Hematopoietic multipotent progenitor cell treated with erythropoietin and hydrocortisone succinate and interleukin-3 and kit ligand, for 15 days (in vitro differentiated cells): ENCODE measurements at regions not wholly inside any gene's neighbourhood (a gene's known extent, or its start where the extent isn't known, plus 50 kb on each side); places are given as distances from the start of the nearest gene placed in this dataset.

ENCODE experiments used
- DNase-seq: peaks from one replicate; pipeline ENCODE4 v3.0.0-alpha.2; 2015; ENCODE audit warnings: low spot score

DNA sequence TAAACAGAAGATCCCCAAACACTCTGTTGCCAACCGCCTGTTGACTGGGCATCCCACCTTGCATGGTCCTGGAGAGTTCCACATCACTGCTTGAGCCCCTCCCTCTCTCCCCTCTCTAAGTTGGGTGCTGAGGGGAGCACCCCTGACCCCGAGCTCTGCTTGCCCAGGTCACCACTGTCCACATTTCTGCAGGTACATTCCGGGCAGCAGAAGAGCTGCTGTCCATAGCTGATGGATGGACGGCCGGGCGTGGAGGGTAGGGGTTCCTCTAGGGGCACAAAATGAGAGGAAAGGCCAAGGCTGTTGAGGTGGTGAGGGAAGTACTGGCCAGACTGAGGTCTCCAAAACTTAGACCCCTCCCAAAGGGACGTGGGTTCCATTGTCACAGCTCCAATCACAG lies 227.4 kb upstream of the PPP2R2D start:
- DNase-seq = no peak

DNA sequence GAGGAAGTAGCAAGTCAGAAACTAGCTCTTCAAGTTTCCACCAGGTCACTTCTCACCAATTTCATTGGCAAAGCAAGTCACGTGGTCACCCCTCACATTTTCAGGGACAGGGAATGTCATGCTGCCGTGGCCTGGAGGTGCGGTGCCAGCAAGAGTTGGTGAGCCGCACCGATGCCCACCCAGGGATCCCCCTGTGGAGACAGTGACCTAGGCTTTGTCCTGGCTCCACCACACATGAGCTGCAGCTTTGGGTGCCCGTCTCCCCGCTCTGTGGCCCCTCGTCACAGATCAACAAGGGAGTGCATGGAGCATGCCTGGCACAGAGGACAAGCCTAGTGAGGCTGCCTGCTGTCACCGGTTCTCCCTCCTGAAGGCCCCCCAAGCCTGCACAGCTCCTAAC lies 226.7 kb upstream of the PPP2R2D start:
- DNase-seq = no peak

DNA sequence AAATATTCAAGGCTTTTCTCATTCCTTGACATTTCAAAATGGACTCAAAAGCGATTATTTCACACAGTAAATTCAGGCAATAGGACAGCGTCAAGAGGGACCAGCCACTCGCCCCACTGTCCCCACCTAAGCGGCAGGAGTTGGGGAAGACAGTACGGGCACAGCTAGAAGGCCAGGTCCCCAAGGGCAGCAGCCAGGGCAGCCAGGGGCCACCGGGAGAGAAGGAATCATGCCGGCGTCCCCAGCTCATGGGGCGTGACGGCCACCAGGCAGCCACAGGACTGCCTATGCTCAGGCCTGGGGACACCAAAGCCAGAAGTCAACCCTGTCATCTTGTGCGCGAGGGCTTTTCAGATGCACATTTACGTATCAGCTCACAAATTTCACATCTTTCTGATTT lies 225.7 kb upstream of the PPP2R2D start:
- DNase-seq = no peak

DNA sequence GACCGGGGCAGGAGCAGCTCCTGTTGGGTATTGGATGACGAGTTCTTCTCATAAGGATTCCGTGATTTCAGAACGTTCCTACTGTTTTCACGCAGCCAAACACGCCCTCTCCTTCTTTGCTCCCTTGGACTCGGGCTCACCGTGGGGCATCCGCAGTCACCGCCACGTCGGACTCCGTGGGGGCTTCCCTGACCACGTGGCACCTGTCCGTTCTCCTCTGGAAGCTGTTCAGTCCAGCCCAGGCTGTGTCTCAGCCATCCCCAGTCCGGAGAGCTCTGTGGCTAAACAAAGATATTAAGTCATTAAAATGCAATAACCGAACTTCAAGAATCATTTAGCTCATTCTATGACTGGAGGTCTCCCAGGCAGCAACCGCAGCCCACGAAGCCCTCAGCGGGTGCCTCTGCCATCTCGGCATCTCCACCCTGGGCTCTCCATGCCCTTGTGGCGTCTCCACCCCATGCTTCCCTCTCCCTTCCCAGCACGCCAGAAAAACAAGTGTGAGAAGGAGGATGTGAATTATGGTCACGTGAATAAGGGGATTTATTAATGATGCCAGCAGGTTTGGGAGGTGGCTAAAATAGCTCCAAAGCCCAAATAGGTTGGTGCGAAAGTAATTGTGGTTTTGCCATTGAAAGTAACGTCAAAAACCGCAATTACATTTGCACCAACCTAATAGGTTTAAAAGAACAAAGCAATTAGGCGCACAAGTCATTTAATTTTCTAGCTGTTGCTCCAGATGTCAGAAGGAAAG lies 224.6 kb upstream of the PPP2R2D start:
- DNase-seq = no peak

DNA sequence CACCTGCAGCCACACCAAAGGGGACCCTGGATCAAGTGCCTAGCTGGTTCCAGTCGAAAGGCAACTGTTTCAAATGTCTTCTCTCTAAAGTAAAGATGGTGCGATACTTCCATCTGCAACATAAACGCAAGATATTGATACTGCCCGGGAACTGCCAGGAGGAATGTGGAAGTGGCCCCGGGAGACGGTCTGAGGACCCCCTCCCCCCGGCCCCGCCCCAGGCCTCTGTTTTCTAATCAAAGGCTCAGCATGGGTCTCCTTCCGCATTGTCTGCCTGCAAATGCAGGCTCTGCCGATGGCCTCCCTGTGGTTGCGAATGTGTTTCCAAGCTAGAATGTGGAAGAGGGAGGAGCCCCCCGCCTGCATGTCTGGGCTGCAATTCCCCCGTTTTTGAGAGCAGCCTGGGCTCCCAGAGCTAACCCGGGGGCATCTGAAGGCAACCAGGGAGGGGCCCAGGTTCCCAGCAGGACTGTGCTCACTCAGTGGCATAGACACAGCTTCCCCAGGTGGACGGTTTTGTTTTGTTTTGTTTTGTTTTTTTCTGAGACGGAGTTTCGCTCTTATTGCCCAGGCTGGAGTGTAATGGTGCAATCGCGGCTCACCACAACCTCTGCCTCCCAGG lies 223.9 kb upstream of the PPP2R2D start:
- no peak for DNase-seq

DNA sequence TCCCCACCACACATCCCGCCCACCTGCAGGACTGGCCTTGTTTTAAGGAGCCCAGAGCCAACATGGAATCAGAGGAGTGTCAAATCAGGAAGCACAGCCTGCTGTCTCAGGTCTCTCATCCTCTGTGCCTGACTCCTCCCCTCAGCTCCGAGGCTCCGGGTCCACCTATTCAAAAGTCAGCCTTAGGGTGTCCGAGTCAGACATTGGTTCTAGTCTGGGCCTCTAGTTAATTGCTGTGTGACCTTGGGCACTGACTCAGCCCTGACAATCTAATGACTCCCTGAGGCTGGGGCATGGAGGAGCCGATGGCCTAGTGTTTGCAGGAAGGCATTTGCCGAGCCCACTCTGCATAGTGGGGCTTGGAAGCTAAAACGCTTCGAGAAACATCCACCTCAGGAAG lies 223.1 kb upstream of the PPP2R2D start:
- DNase-seq = no peak

DNA sequence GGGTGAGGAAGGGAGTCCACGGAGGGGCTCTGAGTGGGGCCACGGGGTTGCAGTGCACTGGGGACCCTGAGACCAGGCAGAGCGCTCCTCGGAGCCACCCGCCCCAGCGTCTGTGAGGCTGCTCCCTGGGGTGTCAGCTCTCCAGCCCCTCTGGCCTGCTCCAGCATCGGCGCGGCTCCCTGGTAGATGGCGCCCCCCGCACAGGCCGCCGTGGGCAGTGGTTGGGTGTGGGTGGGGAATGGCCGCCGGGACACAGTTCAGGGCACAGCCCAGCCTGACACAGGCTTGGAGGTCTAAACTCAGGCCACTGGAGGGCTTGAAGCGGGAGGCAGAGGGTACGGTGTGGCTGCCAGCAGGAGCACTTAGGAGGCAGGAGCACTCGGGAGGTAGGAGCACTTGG lies 222.6 kb upstream of the PPP2R2D start:
- DNase-seq = no peak

DNA sequence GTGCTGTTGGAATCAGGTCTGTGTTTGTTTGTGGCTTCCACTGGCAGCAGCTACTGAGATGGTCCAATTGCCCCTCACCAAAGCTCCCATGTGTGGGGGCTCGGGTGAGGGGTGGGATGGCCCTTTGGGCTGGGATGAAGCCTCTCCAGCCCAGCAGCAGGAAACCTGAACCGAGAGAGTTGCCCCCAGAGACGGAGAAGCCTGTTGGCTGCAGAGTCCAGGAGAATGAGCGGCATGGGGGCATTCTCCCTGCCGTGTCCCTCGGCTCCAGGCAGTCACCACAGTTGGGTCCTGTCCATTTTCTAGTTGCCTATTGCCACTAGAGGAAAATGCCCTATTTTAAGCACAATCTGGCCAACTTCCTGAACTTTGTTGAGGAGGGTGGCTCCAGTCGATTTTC lies 222.2 kb upstream of the PPP2R2D start:
- no peak for DNase-seq

DNA sequence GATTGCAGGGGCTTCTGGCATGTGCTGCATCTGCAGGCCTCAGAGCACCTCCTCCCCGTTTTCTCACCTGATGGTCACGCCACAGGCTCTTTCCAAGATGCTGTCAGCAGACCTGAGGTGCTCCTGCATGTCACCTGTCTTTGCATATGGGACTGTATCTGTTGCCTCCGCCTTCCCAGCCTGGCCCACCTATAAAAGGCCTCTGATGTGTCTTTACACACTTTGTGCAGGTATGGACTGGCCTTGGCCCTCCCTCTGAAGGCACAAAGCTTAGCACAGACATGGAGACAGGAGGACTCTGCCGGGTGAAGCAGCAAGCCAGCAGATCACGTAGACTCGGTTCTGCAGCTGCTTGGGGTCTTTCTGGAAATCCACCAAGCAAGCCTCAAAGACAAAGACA lies 220.9 kb upstream of the PPP2R2D start:
- DNase-seq = no peak

DNA sequence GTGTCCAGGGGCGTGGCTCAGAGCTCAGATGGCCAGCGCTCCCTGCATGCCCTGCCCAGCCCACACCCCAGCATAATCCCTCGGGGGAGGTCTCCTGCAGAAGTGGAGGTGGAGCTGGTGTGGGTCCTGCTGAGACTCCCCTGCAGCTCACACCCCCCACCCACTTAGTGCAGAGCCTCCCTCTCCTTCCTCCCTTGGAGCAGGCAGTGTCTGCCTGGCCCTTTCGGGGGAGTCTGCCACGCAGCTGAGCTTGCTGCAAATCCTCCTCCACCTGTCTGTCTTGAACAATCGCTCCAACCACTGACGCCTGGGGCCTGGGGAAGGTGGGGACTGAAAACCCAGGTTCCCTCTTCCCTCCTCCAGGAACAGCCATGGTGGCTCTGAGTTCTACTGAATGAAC lies 219.7 kb upstream of the PPP2R2D start:
- DNase-seq = no peak

DNA sequence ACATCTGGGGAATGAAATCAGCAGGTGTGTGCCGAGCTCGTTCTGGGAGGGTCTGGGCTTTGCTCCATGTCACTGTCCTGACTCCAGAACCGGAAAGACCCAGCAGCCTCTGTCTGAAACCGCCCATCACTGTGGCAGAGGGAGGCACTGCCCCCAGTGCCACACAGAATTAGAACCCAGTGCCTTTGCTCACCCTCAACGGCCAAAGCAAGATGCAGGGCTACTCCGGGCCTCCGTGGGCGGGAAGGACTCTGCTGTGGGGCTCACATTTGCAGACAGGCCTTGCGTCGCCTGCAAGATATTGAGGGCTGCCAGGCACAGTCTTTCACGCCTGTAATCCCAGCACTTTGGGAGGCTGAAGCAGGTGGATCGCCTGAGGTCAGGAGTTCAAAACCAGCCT lies 219.2 kb upstream of the PPP2R2D start:
- no peak for DNase-seq

DNA sequence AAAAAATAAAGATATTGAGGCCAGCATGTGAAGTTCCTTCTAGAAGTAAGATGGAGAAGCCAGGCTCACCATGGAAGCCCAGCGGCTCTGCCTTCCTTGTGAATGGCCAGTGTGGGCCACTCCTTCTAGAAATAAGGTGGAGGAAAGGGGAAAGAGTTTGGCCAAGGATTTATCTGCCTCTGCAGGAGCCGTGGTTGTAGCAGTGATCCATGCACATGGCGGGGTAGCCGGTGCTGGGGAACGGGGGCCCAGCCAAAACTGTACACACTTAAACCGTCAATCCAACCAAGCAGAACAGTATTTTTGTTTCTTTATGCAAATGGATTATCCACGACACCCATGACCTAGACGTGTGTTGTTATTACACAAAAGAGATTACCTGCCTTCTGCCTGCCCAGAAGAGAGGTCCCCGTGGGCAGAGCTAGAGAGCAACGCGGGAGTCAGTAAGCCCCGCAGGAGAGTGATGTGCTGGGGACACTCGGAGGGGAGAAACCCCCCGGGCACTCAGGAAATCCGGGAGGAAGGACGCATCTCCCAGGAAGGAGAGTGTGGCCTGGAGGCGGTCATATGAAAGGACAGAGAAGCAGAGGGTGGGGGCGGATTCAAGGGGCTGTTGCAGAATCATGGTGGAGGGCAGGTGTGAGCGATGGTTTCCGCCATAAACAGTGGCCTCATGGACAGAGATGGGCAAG lies 218.4 kb upstream of the PPP2R2D start:
- no peak for DNase-seq

DNA sequence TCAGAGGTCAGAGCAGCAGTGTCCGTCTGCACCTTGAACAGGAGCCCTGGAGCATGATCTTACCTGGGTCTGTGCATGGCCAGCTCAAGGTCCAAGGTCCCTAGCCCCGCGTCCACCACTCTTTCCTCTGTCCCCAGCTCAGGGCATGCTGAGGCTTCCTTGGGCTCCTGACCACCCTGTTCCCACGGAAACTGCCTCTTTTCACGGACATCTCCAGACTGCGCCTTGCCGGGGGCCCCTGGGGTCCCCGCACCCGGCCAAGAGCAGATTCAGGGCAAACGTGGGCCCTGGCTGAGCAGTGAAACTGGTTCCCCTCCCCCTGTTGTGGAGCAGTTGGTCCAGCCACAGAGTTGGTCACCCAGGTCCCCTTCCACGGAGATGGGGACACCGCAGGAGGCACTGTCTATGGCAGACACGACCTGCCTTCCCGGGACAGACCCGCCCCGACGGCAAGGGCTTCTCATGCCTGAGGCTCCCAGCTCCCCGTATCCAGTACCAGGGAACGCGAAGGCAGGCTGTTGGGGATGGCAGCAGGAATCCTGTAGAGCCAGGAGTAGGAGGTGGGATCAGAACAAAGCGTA lies 217.4 kb upstream of the PPP2R2D start:
- DNase-seq = no peak

DNA sequence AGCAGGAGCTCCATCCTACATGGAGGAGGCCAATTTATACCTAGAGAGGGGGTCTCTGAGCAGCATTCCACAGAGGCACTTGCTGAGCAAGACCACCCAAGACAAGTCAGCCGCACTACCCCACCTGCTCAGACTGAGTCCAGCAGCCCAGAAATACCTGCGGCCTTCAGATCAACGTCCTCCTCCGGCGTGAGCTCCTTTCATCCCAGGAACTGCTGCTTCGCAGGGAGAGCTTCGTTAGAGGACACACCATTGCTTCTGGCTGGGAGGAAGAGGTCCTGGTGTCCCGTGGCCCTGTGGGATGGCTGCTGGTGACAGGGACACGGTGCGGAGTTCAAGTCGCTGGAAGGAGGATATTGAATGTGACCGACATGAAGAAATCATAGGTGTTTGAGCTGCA lies 216.9 kb upstream of the PPP2R2D start:
- no peak for DNase-seq

DNA sequence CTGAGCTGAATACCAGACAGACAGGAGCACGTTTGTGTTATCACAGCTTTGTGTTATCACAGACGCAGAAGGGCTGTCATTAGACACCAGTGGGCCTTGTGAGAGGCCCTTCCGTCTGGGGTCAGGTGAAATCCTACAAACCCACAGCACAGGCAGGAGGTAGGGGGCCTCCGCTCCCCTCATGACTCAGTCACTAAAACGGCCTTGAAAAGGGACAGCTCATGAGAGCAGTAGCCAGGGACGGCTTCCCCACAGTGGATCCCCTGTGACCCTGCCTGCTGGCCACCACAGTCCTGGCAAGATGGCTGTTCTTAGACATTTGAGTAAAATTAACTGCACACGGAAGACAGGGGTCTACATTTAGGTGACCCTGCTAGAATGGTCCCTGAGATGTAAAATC lies 215.8 kb upstream of the PPP2R2D start:
- DNase-seq = no peak

DNA sequence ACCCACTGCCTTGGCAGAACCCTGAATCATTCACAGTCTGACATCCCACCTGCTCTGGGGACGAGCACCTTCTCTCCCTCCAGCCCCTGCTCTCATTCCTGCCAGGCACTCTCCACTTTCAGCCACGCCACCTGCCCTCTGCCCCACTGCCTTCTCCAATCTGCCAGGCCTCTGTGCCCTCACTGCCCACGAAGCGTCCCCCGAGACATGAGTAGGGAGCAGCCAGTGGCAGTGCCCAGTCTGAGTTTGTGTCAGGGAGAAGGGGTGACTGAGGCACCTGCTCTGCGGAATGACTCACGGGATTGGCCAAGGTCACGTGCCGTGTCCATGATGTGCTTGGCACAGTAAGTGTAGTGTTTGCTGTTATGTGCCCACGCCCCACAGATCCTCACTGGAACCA lies 215.2 kb upstream of the PPP2R2D start:
- no peak for DNase-seq

DNA sequence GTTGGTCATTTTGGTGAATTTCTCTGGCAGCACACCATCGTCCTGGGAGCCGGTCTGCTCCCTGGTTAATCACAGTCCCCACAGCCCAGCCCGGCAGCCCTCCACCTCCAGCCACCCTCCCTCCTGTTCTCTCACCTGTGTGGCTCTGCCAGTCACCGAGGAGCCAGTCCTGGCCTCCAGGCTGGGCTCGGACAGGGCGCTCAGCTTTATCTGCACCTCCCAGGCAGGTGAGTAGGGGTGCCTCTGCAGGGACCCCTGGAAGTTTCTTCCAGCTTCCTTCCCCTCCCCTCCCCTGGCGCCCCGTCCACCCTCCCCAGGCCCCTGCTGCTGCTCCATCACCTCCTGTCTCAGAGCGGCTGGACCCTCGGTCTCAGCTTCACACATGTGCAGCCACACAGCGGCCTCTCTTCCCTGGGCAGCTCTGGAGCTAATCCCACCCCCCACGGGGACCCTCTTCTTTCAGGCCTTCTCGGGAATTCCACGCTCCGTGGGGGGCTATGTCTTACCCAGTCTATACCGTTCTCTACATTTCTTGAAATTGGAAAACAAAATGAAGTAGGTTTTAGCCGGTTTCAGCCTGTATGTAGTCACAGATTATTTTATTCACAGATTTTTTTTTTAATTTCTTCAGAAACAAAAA lies 213.9 kb upstream of the PPP2R2D start:
- no peak for DNase-seq

DNA sequence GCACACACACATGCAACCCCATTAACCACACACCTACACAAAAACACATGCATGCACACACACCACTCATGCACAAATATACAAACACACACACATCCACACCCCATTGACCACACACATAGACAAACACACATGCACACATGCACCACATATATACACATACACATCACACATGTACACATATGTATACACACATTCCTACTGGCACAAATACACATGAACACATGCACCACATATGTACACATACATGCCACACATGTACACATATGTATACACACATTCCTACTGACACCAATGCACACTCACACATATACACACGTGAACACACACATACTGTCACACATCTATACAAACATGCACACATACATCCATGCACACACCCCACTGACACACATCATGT lies 212.5 kb upstream of the PPP2R2D start:
- no peak for DNase-seq

DNA sequence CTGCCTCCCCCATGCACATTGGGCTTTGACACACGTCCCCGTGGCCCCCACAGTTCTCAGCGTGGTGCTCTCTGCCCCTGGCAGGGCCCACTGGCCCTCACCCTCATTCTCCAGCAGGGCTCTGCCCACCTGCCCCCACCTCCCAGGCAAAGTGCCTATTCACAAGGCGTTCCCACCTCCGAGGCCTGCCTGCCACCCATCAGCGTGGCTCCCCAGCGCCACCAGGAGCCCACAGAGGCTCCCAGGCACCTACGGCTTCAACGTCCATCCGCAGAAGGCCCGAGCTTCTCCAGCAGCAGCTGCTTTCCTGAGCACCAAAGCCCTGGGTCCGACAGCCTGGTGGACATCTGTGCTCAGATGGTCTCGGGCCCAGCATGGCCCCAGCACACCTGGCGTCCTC lies 211.8 kb upstream of the PPP2R2D start:
- DNase-seq = no peak

DNA sequence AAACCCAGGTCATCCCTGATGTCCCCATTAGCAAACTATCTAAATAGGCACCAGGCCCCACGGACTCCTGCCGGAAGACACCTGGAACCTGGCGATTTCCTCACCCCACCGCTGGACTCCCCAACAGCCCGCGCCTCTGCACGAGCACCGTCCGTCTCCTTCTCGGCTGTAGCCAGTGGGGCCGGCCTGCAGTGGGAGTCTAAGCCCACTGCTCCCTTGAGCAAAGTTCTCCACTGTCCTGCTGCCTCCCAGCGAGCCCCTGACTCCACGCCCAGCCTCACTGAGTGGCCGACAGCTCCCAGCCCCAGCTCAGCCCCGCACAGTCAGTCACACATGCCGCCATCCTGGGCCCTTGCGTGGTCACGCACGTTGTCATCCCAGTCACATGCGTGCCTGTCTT lies 211.3 kb upstream of the PPP2R2D start:
- DNase-seq = no peak

DNA sequence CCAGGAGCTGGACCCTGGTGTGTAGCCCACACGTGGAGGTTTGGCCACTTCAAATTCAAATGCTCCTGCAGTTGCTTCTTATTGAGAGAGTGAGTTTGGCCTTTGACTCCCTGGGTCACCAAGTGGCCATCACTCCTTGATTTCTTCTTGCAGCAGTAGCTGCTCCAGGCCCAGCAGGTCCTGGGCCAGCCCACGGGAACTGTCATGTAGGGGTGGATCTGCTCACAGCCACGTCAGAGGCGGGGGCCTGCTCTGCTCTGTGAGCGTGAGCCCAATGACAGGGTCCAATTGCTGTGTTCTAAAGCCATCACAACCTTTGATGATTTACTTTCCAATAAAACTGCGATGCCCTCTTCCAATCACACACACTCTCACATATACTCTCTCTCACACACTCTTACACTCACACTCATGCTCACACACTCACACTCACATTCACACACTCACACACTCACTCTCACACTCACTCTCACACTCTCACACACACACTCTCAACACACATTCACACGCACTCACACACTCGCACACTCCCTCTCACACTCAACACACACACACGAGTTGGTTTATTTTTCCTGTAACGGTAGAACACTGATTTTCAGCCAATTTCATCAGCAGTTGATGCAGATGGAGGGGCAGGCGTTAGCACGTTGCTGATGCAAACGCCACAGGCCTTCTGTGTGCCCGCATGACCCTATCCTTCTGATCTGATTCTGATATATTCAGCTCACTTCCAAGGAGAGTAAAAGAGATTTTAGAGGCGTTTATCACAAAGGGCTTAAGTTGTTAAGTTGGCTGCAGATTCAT lies 210.7 kb upstream of the PPP2R2D start:
- no peak for DNase-seq

DNA sequence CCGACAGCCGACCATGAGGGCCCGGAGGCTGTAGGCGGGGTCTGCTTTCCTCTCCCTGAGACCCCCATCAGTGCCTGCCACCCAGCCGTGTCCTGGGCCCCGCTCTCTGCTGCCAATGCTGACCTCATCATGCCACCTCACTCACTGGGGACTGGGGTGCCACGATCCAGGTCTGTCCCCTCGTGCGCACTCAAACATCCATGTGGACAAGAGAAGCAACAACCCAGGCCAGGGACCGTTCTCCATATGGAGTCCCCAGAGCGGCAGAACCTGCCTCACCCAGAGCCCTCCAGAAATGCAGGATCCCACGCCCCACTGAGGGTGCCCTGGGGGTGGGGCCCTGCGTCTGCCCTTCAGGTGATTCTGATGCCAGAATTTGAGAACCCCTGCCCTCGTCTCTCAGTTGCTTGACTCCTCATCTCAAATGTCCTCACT lies 210.0 kb upstream of the PPP2R2D start:
- no peak for DNase-seq
